ENCODE measurements at regions not wholly inside any gene's neighbourhood (a gene's known extent, or its start where the extent isn't known, plus 50 kb on each side); places are given as distances from the start of the nearest gene placed in this dataset.

DNA sequence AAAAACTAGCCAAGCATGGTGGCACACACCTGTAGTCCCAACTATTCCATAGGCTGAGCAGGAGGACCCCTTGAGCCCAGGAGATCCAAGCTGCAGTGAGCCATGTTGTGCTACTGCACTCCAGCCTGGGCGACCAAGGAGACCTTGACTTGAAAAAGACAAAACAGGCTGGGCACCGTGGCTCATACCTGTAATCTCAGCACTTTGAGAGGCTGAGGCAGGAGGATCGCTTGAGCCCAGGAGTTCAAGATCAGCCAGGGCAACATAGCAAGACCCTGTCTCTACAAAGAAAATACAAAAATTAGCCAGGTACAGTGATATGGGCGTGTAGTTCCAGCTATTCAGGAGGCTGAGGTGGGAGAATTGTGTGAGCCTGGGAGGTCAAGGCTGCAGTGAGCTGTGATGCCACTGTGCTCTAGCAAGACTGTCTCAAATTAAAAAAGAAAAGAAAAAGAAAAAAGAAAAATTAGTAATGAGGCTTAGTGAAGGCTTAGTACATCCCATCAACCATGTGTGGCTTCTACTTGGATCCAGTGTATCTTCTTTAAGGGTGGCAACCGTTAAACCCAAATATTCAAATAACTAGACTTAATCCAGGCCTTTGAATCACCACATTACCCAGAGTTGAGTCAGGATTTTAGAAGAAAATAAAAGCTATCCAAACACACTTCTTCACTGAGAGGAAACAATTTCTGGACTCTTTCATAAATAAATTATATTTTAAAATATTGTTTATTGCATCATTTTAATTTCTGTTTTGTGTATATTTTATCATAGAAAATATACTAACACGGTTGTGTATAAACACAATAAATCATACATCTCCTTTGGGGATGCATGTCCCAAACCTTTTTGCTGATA is 74.3 kb upstream of the RAB4A start:
- no peak for DNase-seq

- no peak for DNase-seq
Observed at GRCh38 chr1:229197265-229197585, 73.7 kb upstream of the RAB4A start.

GRCh38 chr1:229199261-229200243 is 71.4 kb upstream of the RAB4A start:
- DNase-seq: peak; percentile 54

DNA sequence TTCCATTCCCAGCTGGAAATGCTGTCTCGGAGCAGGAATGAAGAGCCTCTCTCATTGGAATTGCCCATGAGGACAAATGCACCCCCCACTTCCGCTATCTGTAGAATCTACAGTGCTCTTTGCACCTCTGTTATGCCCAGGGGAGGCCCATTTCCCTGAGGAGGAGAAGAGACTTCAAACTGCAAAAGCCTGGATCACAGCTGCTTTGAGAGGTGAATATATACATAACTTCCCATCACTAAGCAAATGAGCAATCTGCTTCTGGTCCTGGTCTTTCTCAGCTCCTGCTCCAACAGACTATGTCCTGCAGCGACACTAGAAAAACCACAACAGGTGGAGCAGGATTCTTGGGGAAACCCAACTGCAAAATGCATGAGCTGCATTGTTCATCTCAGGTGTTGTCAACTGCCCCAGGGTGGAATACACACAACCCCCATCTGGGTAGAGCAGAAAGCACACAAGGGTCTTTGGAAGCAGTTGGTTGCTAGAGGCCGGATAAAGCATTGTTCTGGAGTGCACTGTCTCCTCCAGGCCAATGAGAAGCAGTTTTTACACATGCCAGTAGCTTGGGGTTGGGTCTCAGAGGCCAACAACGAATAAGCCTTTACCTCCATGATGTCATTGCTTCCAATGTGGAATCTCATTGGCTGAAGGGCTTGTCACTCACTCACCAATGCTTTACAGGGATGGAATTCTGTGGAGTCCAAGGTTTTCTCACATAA is 67.7 kb upstream of the RAB4A start:
- no peak for DNase-seq

- no peak for DNase-seq
Observed at GRCh38 chr1:229203991-229204632, 66.8 kb upstream of the RAB4A start.

DNA sequence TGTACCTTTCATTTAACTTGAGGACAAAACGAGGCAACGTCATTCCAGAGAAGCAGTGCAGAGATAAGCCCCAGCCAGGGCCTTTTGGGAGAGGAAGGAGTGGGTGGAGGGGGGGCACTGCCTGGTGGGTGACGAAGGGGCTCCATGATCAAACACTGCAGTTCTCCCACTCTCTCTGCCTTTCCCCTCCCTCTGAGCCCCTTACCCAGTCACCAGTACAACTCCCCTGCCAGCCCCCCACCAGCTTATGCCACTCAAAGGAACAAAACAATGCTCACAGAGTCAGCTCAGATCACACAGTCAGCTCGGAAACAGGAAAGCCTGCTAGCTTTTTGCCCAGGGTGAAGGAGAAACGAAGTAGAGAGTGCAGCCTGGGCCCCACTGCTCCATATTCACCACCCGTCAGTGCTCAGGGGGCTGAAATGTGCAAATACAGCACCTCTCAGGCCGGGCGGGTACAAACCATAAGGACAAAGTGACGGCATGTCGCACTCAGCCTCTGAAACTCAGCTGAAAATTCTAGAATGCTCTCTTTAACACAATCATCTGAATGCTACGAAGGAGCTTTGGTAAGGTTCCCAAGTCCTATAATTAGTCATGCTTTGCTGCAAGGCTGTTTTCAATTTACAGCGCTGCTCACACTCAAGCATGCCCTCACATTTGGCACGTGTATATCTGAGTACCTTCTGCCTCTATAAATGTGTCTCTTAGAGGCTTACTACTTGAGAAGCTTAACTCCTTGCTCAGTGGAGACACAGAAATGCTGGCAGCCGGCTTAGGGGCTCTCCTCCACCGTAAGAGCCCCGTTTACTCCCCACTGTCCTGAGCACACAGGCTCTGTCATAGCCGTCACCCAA is 65.8 kb upstream of the RAB4A start:
- no peak for DNase-seq

DNA sequence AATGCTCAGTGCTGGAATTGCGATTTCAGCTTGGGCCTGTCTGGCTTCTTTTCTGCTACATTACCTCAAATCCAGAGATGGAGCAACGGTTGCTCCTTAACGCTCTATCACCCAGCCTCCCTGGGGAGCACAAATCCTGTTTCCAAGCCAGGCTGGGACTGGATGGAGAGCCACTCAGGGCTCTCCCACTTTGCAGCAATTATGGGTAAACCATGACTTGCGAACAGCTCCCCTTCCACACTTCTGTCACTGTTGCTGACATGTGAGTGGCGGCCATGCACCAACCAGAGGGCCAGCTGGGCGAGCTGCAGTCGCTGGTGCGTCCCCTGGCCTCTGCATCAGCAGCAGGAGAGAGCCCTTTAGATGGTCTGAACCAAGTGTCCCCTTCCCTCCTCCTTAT is 65.1 kb upstream of the RAB4A start:
- DNase-seq: no peak

GRCh38 chr1:229207916-229208315 is 63.0 kb upstream of the RAB4A start:
- no peak for DNase-seq

DNA sequence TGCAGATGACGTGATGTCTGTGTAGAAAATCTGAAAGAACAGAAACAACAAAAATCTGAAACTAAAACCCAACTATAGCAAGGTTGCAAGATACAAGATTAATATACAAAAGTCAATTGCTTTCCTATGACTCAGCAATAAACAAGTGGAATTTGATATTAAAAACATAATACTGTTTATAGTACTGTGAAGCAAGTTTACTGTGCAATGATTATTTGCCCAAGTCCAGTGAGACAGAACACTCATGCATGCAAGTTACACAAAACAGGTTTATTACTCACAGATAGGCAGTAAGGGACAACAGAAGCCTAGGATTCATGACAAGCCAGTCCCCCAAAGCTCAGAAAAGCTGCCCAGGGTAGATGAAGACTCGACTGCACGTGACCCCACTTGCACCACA is 62.4 kb upstream of the RAB4A start:
- DNase-seq: no peak

DNA sequence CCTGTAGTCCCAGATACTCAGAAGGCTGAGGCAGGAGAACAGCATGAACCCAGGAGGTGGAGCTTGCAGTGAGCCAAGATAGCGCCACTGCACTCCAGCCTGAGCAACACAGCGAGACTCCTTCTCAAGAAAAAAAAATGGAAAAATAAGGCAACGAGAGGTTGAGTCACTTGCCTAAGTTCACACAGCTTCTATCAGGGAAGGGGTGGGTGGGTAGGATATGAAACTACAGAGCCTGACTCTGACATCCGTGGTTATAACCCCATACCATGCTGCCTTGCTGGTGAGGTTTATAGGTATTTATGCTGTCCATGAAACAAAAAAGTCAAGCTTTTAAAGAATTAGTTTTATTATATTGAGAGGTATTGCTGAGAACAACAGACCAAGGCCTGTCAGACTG is 61.5 kb upstream of the RAB4A start:
- no peak for DNase-seq

GRCh38 chr1:229209816-229210215 is 61.1 kb upstream of the RAB4A start:
- DNase-seq: no peak

DNA sequence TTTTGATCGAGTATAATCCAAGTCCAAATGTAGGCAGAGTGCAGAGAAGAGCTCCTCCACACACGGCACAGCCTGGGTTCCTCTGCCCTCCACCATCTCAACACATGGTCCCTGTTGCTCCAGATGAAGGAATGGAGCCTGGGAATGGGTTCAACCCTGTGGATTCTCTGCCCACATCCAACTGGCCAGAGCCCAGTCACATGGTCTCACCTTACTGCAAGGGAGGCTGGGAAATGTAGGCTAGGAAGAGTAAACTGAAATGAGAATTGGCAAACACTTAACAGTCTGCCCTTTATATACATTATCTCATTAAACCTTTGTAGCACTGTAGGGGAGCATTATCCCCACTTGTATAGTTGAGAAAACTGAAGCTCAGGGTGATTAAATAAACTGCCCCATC is 60.1 kb upstream of the RAB4A start:
- DNase-seq: no peak

DNA sequence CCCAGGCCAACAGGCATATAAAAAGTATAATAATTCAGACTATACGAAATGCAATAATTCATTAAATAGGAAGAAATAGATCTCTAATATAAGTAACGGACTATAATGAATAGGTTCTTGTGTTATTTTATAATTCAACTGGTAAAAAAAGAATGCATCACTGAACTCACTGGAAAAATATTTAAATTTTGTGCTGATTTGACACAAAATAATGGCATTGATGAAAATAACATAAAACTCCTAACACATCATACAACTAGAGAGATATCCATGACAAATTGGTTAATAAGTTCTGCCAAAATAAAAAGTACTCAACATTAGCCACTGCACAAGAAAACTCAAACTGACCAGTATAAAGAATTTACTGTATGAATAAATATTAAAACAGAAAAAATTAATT is 57.1 kb upstream of the RAB4A start:
- DNase-seq: no peak

DNA sequence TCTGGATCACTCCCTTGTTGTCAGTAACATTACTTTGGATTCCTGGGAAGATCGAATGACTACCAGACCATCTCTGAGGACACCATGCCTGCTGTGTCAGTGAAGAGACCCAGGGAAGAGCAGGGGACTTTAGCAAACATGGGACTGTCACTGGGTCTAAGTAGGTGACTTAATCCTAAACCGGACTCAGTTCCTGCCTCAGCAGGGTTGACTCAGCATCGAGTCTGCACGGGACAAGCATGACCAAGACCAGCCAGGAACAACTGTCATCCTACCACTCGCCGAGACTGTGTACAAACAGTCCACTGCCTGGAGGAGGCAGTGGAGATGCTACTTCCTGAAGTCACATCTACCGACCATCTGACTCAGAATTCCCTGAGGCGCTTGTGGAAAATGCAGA is 53.2 kb upstream of the RAB4A start:
- no peak for DNase-seq

- DNase-seq: no peak
Observed at GRCh38 chr1:229218612-229219025, 52.3 kb upstream of the RAB4A start.

GRCh38 chr1:229220163-229220846 is 50.6 kb upstream of the RAB4A start:
- no peak for DNase-seq

DNA sequence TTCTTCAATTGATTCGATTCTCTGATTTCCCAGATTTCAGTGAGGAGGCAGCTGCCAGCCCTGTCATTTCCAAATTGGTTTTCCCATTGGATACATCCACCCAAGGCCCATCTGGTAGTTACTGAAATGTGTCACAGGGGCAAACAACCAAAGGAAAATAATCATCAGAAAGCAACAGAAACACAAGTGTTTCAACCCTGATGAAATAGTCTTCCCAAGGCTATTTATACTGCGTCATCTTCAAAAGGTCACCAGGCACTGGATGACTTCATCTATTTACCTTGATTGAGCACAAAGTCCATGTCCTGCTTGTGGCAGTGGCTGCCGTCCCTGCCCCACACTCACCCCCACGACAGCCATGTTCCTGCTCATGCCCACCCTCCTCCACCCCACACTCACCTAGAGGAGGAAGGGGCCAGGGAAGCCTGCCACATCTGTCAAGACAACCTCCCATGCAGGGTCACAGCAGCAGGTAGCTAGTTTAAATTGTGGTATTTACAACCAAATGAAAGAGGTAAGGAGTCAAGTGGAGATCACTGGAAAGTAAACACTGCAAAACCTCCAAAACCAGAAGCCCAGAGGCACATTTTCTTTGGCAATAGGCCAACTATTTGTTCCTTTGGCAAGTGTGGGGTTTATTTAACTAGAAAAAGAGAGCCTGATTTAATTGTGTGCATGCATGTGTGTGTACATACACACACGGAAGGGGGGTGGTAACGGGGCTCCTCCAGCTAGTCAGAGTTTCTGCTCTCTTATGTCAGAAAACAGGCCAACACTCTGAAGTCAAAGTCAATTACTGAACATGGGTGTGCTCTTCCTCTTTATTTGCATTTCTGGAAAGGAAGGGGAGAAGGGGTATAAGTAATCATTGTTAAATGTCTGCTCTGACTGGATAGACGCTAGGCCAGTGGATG is 49.5 kb upstream of the RAB4A start:
- DNase-seq: no peak

Measured in CD4-positive, alpha-beta T cell treated with Interleukin-15 for 1 hour (primary cell).